Body of pancreas (tissue), 4 donors: ENCODE measurements at regions not wholly inside any gene's neighbourhood (a gene's known extent, or its start where the extent isn't known, plus 50 kb on each side); places are given as distances from the start of the nearest gene placed in this dataset.
"Not testable (repeated sequence)": the region's sequence is repeated elsewhere in the genome, so short reads cannot be mapped to it uniquely, and the experiment has no call there.

Source experiments
- ATAC-seq: fragments of 150-250 bp; one replicate; pipeline ENCODE4 v1.9.1; 2016
- DNase-seq, 4 donors: peaks; one replicate each; pipeline ENCODE4 v3.0.0-alpha.2; 2019
- H3K27ac ChIP-seq, 4 donors: fragments of 200-600 bp; sonication (generic); 1 replicate in 3 of 4; 2 replicates in 1 of 4; pipeline versions ENCODE4 v1.5.1 to v1.6.1; 2016 to 2019; ENCODE audit warnings: mild to moderate bottlenecking in 1 of 4, mixed read lengths in 1 of 4, moderate library complexity in 1 of 4
- H3K27me3 ChIP-seq, 2 donors: fragments of 200-600 bp; sonication (generic); one replicate each; pipeline ENCODE4 v1.6.0; 2016; ENCODE audit warnings: mild to moderate bottlenecking in 1 of 2
- H3K36me3 ChIP-seq, 2 donors: fragments of 200-600 bp; sonication (generic); replicated peaks in 1 of 2; 2 replicates each; pipeline ENCODE4 v1.5.1; 2016; ENCODE audit warnings: low read depth in 2 of 2; ENCODE audit not compliant: insufficient read depth in 1 of 2
- H3K4me1 ChIP-seq: fragments of 200-600 bp; sonication (generic); one replicate; pipeline ENCODE4 v1.6.0; 2016
- H3K4me3 ChIP-seq, 2 donors: fragments of 200-600 bp; sonication (generic); 1 replicate in 1 of 2; 2 replicates in 1 of 2; pipeline ENCODE4 v1.5.1; 2016 to 2019
- H3K9me3 ChIP-seq, 3 donors: fragments of 200-600 bp; sonication (generic); 1 replicate in 2 of 3; 2 replicates in 1 of 3; pipeline ENCODE4 v1.5.1; 2016
- WGBS, 2 donors: methylation state at CpG; one replicate each; pipeline ENCODE4 v1.1.5; 2017; 5-methylcytosine and 5-hydroxymethylcytosine counted together
- intact Hi-C: fragments of 100-400 bp; cut with DNase I; formaldehyde crosslinking; loops from one replicate; pipeline ENCODE4 v1.15.1; 2023

DNA sequence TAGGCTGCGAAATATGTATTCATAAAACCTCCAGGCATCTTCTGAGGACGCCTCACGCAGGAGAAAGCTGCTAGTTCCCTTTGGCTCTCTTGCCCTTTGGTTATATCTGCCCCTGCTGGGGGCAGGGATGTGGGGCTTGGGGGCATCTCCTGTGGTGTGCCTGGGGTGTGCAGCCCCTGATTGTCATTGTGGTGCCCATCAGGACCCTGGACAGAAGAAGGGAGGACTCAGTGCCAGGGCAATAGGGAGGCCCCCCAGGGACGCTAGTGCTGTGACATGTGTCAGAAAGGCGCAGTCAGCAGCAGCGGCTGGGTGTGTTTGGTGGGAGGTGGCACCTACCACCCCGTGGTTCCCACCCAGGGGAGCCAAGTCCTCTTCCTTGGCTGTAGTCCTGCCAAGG, 102.5 kb upstream of the PZP start:
- 95% methylated on average over 3 of the region's 7 CpGs; no CpG with 5 or more reads in 1 of the 2 donors for WGBS, 2 donors
- DNase-seq, H3K36me3 ChIP-seq, H3K27ac ChIP-seq, ATAC-seq, H3K4me3 ChIP-seq, H3K27me3 ChIP-seq, H3K4me1 ChIP-seq, intact Hi-C loops, H3K9me3 ChIP-seq: not testable (repeated sequence)

DNA sequence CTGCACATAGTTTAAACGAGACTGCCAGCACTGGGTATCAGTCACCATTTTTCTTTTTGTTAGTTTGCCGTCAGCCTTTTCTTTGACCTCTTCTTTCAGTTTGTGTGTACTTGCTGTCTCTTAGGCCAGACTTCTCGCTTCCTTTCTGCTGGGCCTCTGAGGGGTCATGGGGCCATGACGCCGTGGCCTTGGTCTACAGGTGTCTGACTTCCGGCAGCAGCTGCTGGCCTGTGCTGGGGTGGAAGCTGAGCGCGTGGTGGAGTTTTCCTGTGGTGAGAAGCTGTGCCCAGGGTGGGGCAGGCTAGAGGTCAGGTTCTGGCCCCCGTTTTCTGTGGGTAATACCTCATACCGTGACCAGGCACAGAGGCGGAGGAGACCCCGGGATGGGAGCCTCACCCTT, 101.6 kb upstream of the PZP start:
- H3K4me1 ChIP-seq, H3K4me3 ChIP-seq: not testable (repeated sequence)
- WGBS, 2 donors: 67 to 88% methylated on average over 2 to 7 of the region's 12 CpGs

DNA sequence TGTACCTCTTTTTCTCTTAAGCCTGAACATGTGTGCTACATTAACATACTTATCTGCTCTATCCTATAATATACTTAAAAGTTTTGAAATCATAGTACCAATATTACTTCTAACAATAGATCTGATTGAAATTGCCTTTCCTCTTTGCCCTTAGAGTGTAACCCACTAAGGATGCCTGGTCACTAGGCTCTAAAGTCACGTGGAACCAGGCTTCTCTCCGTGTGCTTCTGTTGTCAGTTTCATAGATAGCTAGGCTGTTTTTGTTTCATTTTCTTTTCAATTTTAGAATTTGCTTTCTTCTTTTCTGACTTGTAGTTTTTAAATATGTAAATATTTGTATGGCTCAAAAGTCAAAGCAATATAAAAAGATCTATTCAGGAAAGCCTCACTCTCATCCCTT, 100.5 kb upstream of the PZP start:
- intact Hi-C loops, ATAC-seq: not testable (repeated sequence)

More for the DNA sequence above, 101.6 kb upstream of the PZP start:
- ATAC-seq, H3K27ac ChIP-seq, H3K9me3 ChIP-seq, intact Hi-C loops, H3K27me3 ChIP-seq, DNase-seq, H3K36me3 ChIP-seq: not testable (repeated sequence)

DNA sequence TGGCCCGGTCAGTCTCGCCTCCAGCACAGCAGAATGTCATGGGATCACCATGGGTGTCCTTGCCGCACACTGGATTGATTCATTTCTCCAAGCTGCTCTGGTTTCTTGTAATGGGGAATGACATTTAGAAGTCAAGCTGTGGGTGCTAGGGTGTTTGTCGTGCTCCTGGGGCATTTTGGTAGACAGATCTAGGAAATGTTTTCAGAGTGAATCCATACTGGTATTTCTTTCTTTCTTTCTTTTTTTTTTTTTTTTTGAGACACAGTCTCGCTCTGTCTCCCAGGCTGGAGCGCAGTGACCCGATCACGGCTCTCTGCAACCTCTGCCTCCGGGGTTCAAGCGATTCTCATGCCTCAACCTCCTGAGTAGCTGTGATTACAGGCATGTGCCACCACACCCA, 100.0 kb upstream of the PZP start:
- H3K9me3 ChIP-seq, H3K4me1 ChIP-seq, DNase-seq, intact Hi-C loops, H3K36me3 ChIP-seq, H3K27me3 ChIP-seq, H3K4me3 ChIP-seq, ATAC-seq, H3K27ac ChIP-seq: not testable (repeated sequence)
- WGBS, 2 donors: 97 to 99% methylated on average over 8 to 10 of the region's 10 CpGs

More for the DNA sequence above, 100.5 kb upstream of the PZP start:
- no CpG with 5 or more reads among the region's 2 CpGs for WGBS, 2 donors
- not testable (repeated sequence) for H3K4me1 ChIP-seq, H3K36me3 ChIP-seq, H3K9me3 ChIP-seq, DNase-seq, H3K27me3 ChIP-seq, H3K27ac ChIP-seq, H3K4me3 ChIP-seq

DNA sequence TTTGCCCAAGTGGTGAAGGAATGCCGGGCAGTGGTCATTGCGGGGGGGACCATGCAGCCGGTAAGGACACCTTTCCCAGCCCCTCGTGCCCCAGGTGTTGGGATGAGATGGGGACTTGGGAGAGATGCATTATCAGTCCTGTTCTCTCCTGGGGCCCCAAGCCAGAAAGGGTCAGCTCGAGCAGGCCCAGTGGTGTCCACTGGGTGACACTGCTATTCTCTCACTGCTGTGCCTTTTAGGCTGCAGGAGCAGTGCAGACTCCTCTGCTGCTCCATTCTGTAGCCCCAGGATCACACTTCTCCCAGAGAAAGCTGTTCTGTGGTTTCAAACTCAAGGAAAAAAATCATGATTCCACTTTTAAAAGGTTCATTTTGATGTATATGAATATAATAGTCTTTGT, 99.1 kb upstream of the PZP start:
- 96% methylated on average over 5 of the region's 5 CpGs; no CpG with 5 or more reads in 1 of the 2 donors for WGBS, 2 donors

DNA sequence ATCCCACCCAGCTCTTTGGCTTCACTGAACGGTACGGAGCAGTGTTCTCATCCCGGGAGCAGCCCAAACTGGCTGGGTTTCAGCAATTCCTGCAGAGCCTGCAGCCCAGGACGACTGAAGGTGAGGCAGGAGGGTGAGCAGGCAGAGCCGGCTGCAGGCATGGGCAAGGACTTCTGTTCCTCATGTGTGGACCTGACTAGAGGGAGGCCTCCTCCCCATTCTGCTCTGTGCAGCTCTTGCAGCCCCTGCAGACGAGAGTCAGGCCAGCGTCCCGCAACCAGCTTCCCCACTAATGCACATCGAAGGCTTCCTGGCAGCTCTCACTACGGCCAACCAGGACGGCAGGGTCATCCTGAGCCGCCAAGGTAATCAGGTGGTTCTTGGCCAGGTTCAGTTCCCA, 97.8 kb upstream of the PZP start:
- H3K27me3 ChIP-seq, H3K36me3 ChIP-seq, ATAC-seq, intact Hi-C loops, H3K4me1 ChIP-seq, H3K4me3 ChIP-seq, DNase-seq, H3K27ac ChIP-seq, H3K9me3 ChIP-seq: not testable (repeated sequence)
- WGBS, 2 donors: 100% methylated on average over 1 of the region's 12 CpGs; no CpG with 5 or more reads in 1 of the 2 donors

More for the DNA sequence above, 99.1 kb upstream of the PZP start:
- H3K36me3 ChIP-seq, H3K4me1 ChIP-seq, H3K27ac ChIP-seq, H3K9me3 ChIP-seq, ATAC-seq, H3K4me3 ChIP-seq, H3K27me3 ChIP-seq, DNase-seq, intact Hi-C loops: not testable (repeated sequence)

DNA sequence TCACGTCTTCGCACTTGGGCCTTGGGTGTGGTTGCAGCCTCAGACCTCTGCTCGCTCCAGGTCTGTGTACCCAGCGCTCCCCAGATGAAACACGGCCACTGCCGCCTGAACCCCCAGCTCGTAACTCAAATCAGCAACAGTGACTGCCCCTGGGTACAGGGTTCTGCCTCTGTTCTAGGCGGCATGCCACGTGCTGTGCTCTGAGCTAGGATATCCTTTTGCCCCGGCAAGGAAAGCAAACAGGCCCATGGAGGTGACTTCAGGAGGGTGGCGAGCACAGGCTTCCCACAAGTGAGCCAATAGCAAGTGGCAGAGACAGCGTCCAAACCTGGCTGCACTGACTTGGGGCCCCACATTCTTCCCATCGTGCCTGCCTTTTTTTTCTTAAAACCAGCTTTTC, 96.3 kb upstream of the PZP start:
- DNase-seq, ATAC-seq, intact Hi-C loops, H3K4me3 ChIP-seq, H3K36me3 ChIP-seq, H3K9me3 ChIP-seq, H3K4me1 ChIP-seq, H3K27me3 ChIP-seq, H3K27ac ChIP-seq: not testable (repeated sequence)
- 84 to 85% methylated on average over 8 to 13 of the region's 13 CpGs for WGBS, 2 donors

DNA sequence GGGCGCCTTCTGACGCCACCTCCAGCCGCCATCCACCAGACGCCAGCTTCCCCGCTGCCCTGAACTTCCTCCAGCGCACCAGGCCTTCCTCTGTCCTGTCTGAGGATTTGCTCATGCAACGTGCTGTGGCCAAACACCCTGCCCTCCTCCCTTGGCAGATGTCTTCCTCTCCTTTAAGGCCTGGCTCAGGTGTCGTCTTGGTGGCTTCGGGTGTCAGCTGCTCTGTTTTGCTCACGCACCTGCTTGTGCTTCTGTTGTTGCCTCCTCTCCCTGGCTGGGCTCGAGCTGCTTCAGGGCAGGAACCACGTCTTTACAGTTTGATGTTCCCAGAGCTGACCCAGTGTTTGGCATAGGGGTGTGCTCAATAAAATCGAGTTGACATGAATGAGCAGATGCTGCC, 87.7 kb upstream of the PZP start:
- H3K9me3 ChIP-seq, intact Hi-C loops, DNase-seq, H3K27me3 ChIP-seq, H3K4me3 ChIP-seq, H3K27ac ChIP-seq, H3K36me3 ChIP-seq, H3K4me1 ChIP-seq, ATAC-seq: not testable (repeated sequence)
- 63% methylated on average over 1 of the region's 13 CpGs; no CpG with 5 or more reads in 1 of the 2 donors for WGBS, 2 donors

DNA sequence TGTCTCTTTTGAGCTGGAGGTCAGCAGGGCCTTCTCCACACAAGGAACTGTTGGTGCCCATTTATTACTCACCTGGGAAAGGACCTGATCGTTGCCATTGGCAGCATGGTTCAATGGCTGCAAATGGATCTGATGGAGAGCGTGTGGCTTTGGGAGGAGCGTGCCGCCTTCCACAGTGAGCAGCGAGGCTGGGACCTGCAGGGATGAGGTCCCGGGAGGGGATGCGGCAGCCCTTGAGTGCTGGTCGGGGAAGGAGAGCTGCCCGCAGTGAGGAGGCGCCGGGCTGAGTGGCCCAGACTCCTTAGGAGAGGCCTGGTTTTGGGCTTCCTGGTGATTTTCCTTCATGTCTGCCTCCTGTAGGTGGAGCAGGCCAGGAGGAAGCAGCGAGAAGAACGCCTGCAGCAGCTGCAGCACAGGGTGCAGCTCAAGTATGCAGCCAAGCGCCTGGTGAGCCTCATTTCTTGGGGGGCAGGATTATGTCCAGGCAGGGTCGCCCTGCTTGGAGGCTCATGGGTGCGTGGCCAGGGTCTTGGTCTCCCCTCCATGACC, 86.0 kb upstream of the PZP start:
- 81 to 85% methylated on average over 11 of the region's 16 CpGs for WGBS, 2 donors
- H3K4me1 ChIP-seq, H3K9me3 ChIP-seq, H3K27me3 ChIP-seq, H3K36me3 ChIP-seq, DNase-seq, H3K4me3 ChIP-seq, ATAC-seq, H3K27ac ChIP-seq, intact Hi-C loops: not testable (repeated sequence)

DNA sequence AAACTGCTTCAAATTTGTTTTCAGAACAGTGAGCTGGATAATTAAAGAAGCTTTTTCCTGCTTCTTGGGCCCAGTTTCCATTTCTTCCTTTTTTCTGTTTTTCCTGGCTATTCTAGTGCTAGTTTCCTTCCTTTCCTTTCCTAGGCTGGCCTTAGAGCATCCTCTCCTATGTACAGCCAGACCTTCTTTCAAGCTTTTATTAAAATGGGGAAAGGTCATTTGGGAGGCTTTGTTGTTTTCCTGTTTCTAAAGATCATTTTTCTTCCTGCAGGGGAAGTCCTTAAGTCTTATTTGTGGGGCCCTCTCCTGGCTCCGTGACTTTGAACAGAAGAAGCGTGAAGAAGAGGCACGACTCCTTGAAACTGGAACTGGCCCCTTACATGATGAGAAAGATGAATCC, 85.2 kb upstream of the PZP start:
- H3K27me3 ChIP-seq, DNase-seq, ATAC-seq, H3K9me3 ChIP-seq, H3K36me3 ChIP-seq, H3K4me3 ChIP-seq, H3K27ac ChIP-seq, H3K4me1 ChIP-seq, intact Hi-C loops: not testable (repeated sequence)
- no CpG with 5 or more reads among the region's 3 CpGs for WGBS, 2 donors

DNA sequence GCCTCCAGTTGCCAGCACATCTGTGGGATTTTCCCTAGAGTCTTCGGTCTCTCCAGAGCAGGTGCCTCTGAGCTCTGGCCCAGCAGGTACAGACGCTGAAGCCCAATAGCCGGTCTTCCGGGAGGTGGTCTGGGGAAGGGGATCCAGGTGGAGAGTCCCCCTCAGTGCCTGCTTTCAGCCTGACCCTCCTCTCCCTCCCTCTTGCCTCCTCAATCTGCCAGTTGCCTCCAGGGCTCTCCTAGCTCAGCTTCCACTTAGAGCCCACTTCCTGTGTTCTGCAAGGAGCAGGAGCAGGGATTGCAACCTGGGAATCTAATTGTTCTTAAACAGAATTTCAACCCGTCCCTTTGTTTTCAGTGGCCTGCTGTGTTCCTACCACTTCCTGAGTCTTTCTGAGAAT, 81.8 kb upstream of the PZP start:
- WGBS, 2 donors: 70 to 83% methylated on average over 1 of the region's 5 CpGs
- H3K27ac ChIP-seq, DNase-seq, H3K4me3 ChIP-seq, H3K27me3 ChIP-seq, H3K36me3 ChIP-seq, intact Hi-C loops, H3K4me1 ChIP-seq, H3K9me3 ChIP-seq, ATAC-seq: not testable (repeated sequence)

DNA sequence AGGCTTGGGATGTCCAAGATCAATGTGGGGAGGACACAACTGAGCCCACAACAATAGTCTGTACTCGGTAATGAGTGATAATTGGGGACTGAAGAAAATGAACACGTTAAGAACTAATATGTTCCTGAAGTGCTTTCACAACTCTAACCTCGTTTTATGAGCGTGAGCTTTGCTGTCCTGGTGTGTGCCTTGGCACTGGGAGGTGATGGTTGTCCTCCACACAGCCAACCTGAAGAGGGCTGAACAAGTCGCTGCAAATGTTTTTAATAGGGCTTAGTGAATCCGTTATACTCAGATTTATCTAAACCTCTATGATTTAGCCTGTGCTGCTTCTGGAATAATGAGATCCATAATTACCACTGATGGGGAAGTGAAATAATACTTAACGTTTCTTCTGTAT, 76.5 kb upstream of the PZP start:
- WGBS, 2 donors: 27 to 50% methylated on average over 2 to 6 of the region's 7 CpGs
- intact Hi-C loops, H3K4me3 ChIP-seq, ATAC-seq, H3K36me3 ChIP-seq, H3K4me1 ChIP-seq, DNase-seq, H3K27me3 ChIP-seq, H3K9me3 ChIP-seq: not testable (repeated sequence)
- peak overlapping the region in 1 of 4 donors; percentile 64 for H3K27ac ChIP-seq
